GM18909 (cell line): ENCODE measurements at regions not wholly inside any gene's neighbourhood (a gene's known extent, or its start where the extent isn't known, plus 50 kb on each side); places are given as distances from the start of the nearest gene placed in this dataset.

Experiments
- ATAC-seq: cut with Tn5 transposase; IDR thresholded peaks from one replicate; pipeline ENCODE4 v1.9.1; 2021; ENCODE audit warnings: mild to moderate bottlenecking; ENCODE audit not compliant: unreplicated experiment, poor library complexity

DNA sequence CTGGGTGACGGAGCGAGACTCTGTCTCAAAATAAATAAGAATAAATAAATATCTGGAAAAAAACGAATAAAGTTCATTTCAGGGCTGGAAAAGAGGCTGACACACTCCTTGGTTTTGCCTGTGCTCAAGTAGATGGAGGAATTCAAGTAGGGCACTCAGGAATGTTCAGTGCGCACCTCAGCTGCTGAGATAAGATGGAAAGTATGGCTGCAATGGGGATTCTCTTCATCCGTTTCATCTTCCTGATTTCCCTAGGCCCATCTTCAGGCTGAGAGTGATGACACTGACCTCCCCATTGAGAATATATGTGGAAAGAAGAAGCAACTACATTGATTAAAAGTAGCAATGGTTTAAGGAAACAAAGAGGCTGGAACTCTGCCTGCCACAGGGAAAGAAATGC is 130.5 kb upstream of the ZNF644 start:
- no peak for ATAC-seq

DNA sequence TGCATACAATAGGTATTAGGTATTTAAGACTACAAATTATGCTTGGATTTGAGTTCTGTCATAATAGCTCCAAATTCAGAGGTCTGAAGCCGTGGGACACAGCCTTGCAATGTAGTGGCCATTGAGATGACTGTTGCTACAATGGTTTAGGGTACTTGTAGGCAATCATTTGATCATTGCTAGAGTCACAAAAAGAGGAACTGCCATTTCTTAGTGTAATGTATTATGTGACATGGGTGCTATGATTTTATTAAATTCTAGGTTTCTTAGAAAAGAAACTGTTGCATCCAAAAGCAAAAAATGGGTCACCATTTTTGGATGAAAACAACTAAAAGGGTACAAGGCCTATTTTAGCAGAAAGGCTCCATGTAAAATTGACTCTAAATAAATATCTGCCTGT is 129.9 kb upstream of the ZNF644 start:
- no peak for ATAC-seq

DNA sequence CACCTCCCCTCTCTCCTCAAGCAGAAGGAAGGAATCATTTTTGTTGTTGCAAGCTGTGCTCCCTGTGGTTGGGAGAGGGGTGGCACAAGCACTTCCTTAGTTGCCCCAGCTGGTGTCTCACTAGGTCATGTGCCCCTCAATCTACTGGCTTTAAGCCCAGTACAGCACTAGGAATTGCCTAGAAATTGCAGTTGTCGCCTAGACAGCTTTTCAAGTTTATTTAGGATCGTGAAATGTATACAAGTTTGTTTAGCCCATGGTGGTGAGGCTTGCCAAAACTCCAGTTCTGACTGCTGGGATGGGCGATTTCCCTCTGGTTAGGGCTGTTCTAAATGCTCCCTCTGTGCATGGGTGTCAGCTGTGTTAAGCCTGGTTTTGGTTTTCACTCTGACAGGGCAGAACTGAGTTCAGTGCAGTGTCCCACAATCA is 126.8 kb upstream of the ZNF644 start:
- ATAC-seq = no peak

DNA sequence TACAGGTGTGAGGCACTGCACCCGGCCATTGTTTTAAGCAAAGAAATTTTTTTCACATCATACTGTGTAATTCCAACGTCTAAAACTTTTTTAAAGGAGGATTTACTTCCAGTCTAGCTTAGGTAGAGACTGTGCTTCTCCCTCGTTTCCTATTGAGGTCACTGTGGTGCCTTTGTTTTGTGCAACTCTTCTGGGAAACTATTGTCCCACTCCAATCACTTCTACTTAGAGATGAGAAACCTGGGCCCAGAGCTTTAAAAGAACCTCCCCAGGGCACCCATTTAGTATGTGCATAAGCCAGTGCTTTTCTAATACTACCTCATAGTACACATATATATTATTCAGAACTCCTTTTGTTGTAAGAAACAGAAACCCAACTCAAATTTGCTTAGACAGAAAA is 120.0 kb upstream of the ZNF644 start:
- ATAC-seq = no peak

DNA sequence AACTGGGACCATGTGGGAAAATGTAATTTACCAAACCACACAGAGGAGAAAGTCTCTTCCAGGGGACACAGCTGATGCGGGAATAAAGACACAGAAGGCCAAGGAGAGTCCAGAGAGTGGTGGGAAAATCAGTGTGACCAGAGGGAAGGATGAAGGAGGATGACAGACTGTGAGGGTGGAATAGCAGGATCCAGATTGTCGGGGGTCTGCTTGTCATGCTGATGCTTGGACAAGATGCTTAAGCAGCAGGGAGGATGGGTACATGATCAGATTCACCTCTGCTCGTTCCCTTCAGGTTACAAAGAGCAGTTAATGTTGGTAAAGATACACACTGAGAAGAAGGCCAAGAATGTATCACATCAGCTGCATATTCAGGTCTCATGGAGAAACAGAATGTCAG is 117.1 kb upstream of the ZNF644 start:
- ATAC-seq = no peak

DNA sequence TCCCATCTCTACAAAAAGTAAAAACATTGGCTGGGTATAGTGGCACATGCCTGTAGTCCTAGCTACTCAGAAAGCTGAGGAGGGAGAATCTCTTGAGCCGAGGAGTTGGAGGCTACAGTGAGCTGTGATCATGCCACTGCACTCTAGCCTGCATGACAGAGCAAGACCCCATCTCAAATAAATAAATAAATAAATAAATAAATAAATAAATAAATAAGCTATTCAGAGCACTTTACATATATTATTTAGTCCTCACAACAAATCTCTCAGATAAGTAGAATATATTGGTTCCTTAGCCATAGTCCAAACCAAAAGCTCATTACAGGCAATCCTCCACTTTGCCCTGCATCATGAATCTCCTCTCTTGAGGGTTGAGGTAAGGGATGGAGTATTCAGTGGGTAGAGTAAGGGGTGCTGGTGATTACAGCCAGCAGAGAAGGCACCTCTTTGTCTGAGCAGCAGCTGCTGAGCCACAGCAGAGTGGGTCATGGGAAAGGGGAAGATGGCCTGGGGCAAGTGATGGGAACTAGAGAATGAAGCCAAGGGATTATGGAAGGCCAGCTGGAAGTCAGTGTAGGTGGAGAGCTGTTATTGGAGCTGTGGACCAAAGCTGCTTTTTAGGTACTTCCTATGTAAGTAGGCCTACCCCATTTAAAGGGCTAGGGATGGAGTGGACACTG is 115.5 kb upstream of the ZNF644 start:
- ATAC-seq = no peak

DNA sequence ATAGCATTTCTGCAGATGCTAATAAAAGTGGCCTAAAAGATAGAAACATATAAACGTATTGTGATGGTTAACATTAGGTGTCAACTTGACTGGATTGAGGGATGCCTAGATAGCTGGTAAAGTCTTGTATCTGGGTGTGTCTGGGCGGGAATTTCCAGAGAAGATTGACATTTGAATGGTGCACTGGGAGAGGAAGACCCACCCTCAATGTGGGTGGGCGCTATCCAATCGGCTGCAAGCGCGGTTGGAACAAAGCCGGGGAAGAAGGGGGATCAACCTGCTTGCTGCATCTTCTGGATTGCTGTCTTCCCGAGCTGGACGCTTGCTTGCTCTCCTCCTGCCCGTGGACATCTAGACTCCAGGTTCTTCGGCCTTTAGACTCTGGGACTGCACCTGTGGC is 114.0 kb upstream of the ZNF644 start:
- ATAC-seq = no peak

DNA sequence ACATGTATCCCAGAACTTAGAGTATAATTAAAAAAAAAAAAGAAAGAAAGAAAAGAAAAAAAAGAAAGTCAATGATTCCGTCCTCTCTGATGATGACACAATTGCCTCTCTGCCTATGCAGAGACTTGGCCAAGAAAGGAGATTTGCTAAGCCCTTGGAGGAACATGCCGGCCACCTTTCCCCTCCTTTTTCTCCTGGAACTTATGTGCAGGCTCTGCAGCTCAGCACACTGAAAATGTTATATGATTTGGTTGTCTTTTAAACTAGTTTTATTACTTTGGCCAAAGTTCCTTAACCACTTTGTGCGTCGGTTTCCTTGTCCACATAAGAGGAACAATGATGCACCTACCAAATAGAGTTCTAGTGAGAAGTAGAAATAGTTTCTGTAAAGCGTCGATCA is 111.4 kb upstream of the ZNF644 start:
- no peak for ATAC-seq

DNA sequence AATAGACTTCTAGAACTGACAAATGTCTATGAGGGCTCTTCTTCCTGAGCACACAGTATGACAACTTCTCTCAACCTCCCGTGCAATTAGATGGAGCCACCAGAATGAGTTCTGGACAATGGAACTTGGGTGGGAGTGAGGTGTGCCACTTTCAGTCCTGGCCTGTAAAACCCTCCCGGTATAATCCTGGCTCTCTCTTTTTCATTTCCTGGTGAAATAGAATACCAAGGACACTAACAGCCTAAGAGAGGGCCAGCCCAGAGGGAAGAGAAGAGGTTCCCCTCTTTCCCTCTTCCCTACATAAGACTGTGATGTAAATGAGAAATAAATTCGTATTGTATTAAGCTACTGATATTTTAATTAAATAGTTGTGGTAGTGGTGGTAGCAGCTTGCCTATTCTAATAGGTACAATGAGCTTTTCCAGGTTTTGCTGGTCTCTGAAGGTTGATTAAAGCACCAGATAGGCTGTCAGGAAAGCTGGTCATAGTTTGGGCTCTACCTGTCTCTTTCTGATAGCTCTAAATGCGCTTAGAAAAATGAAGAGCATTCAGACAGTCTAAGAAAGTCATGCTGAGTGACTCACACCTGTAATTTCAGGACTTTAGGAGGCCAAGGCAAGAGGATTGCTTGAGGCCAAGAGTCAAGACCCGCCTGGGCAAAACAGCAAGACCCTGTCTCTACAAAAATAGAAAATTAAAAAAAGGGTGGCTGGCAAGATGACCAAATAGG is 108.6 kb upstream of the ZNF644 start:
- ATAC-seq = no peak

DNA sequence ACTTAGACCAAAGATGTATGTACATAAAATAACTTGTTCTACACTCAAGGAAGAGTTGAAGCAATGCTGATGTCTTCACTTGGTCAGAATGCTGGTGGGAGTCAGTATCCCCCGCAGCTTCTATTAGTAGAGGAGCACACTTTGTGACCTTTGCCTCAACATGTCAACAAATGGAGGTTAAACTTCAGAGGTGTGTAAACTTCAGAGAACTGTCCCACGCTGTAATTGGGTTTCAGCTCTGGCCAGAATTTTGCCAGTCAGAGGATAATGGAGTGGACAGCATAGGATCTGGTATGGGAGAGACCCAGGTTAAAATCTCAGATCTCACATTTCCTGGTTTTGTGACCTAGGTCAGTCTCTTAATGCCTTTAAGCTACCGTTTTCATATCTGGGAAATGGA is 107.6 kb upstream of the ZNF644 start:
- ATAC-seq = no peak

DNA sequence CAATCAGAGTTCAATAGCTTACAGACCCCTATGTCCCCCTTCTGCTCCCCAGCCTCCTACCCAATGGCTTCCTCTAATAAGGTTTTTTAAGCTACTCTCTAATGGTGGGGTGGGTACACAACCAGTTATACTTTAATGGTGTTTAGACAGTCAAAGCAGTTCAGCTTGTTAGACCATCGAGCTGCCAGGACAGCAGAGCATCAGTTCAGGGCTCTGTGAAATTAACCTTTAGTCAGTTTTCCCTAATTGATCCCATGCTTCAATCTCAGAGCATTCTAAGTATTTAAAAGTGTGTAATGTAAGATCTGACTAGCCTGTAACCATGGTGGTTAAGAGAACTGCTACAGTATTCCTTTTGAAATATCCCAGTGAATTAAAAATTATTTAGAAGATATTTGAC is 107.2 kb upstream of the ZNF644 start:
- no peak for ATAC-seq

DNA sequence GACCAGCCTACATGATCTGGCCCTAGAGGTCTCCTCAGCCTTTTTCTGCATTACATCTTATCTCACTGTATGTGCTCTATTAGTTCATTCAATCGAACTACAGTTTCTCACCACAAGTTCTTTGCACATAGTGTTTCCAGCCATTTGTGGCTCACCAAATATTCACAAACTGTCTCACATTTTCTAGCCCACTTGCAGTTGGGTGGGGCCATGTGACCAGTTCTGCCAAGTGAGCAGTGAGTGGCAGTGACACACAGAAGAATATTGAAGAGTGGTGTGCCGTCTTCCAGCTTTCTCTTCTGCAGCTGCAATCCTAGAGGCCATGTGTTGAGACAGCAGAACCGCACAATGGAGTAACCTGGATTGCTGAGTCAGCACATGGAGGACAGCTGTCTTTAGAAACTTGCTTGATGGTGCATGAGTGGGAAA is 103.2 kb upstream of the ZNF644 start:
- no peak for ATAC-seq

DNA sequence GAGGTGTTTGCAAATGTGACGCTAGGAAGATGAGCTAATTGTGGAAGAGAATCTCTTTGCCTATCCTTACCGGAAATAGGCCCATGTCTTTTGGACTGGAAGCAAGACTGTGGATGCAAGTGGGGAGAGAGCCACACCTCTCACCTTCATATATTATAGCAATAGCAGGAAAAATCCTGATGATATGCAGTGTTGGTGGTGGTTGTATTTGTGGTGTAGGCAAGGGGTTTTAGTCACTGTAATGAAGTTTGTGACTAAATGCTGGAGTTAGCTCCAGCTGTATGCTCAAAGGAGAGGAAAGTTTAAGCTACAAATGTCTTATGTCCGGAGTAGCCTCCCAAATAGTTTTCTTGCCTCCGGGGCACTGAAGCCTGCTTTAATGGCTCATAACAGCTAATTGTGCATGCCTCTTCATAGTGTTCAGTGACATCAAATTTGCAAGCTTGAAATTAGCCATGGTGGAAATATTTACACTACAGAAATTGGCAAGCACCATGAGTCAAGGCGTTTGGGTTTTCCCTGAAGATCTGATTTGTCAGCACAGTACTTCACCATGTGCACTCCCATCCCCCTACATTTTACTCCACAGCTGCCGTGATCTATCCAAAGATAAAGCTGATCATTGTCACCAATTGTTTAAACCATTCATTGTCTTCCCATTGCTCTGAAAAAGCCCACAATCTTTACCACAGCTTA is 102.6 kb upstream of the ZNF644 start:
- no peak for ATAC-seq

DNA sequence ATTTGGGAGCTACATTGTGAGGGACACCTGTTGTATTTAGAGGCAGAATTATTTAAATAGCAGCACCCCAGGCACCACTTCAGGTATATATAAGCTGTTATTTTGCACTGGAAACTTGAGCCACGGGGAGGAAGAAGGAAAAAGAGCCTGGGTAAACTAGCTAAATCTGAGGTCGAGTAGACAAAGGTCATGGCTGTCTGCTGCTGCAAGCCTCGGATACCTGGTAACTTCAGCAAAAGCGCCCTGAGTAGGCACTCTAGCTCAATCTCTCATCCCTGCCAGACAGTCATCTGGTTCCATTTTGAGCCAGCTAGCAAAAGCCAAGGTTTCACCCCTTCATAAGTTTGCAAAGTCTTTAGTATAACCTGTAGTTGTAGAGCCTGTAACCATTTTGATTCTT is 101.9 kb upstream of the ZNF644 start:
- no peak for ATAC-seq

DNA sequence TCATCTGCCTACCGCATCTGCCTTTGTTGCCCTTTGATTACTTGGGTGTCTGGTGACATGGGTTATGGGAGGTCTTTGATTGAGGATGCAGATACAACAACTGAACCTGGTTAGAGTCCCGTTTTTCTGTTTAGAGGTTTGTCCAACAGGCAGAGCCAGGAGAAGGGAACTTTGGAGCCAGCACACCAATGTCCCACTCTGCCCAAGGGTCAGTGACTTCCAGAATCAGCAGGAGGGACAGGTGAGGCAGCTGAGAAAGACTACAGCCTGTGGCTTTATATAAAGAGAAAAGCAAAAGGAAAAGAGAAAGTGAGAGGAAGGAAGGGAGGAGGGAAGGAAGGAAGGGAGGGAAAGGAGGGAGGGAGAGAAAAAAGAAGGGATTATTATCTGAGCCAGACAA is 101.5 kb upstream of the ZNF644 start:
- ATAC-seq = no peak

DNA sequence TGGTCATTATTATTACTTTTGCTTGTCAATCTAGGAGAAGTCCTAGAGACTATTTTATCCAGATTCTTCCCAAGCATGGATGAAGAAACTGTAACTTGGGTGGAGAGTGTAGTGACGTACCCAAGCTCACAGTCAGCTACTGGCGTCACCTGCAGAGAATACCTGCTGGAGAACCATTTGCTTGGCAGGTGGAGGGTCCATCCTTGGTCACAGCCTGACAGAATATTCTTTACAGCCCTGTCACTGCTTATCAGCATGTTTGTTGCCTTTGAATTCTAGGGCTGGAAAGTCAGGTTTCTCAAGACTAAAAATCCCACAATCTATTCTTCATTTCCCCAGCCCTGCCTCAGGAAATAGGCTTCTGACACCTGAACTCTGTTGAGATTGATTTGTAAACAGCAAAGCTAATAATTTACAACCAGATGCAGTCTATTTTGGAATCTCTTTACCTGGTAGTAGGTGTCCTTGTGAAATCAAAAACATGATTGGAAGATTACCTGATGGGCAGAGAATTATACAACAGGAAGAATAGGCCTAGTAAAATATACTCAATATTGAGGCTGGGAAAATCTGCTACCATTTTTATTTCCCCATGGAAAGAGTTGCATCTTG is 100.4 kb upstream of the ZNF644 start:
- ATAC-seq = no peak

DNA sequence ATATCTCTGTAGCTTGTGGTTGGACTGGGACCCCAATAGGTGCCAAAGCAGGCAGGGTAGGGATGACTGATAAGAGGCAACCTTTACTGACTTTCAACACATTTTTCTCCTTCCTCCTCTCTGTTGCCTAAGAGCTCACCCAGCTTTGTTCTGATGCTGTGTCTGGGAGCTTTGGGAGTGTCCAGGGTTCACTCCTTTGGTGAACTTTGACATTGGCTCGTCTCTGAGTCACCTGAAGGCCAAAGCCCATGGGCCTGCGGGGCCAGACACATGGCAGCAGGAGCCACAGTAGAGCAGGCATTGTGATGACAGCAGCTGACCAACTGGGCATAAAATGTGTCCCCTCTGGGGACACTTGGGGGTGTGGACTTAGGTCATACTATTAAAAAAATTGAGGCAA is 99.5 kb upstream of the ZNF644 start:
- ATAC-seq = no peak

DNA sequence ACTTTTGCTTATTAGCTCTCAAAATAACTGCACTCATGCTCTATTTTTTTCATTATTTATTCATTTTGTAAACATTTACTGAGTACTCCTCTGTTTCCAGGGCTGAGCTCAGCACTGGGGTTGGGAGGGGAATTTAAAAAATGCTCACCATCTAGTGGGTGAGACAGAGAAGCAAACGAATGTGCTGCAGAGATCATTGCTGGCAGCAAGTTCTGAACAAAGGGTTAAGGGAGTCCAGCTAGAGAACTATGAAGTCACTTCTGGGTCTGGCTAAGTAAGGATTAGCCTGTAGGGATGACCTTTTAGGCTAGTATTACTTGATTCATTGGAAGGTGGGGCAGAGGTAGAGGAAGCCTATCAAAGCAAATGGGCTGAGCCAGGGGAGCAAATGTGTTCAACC is 99.1 kb upstream of the ZNF644 start:
- no peak for ATAC-seq

DNA sequence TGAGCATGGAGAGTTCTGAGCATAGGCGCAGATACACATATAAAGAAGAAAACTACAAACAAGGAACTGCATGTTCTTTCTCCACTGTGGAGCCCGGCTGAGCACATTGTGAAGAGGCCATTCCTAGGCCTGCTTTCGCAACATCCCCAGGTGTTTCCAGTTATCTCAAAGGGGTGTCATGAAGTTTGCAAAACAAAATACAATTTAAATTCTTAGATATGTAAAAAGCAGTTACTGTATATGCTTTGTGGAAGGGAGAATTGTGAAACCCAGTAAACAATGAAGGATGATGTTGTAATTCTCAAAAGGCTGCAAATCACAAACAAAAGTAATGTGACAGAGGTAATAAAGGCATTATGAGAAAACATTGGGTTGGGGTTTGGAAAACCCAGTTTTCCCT is 98.6 kb upstream of the ZNF644 start:
- ATAC-seq = no peak

DNA sequence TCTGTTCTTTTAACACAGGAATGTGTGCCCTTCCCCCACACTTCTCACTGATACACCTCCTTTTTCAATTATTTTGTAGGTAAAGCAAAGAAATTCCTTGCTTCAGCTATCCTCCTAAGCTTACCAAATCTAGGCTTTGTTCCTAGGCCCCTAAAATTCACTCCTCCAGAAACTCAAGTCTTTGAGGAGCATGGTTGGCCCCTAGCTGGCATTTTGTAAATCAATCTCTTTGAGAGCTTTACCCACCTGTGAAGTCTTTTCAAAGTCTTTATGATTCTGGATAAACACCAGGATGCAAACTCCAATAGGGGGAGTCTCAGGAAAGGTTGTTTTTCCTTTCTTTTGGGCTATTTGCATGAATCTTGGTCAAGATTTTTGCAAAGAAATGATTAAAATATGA is 82.9 kb upstream of the ZNF644 start:
- no peak for ATAC-seq

DNA sequence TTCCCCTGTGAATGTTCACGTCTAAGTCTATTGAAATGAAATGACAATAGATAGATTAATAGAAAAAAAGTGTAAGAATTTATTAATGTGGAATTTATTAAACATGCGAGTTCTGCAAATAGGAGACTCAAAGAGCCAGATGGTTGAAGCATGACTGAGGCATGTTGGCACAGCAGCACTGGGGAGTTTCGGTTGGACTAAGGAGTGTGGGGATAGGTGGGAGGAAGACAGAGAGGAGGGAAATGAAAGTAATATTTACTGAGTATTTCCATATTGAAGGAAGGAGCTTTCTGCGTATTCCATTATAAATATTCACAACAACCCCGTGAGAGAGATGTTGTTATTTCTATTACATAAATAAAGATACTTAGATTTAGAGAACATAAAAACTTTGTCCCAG is 79.5 kb upstream of the ZNF644 start:
- no peak for ATAC-seq
